GM23338 (cell line): ENCODE measurements at regions not wholly inside any gene's neighbourhood (a gene's known extent, or its start where the extent isn't known, plus 50 kb on each side); places are given as distances from the start of the nearest gene placed in this dataset.

Experiments used
- ATAC-seq: fragments of 200-7000 bp; cut with Tn5 transposase; 3 replicates; pipeline ENCODE4 v1.9.1; 2020
- DNase-seq: peaks from one replicate; pipeline ENCODE4 v3.0.0-alpha.2; 2015; ENCODE audit warnings: low spot score
- H2AFZ ChIP-seq: fragments of 200-600 bp; sonication (generic); 2 replicates; pipeline ENCODE4 v1.8.0; 2016; ENCODE audit warnings: antibody characterized with exemption, mild to moderate bottlenecking, moderate library complexity
- H3F3A ChIP-seq: fragments of 200-600 bp; sonication (generic); replicated peaks from 2 replicates; pipeline ENCODE4 v1.8.0; 2017; ENCODE audit warnings: antibody characterized with exemption, mixed run types, low read depth
- H3K27ac ChIP-seq: fragments of 200-600 bp; sonication (generic); 2 replicates; pipeline ENCODE4 v1.6.1; 2016; ENCODE audit warnings: low read depth
- H3K27me3 ChIP-seq: fragments of 200-600 bp; sonication (generic); 2 replicates; pipeline ENCODE4 v1.8.0; 2016; ENCODE audit warnings: mild to moderate bottlenecking, mixed run types, moderate library complexity; ENCODE audit not compliant: insufficient read depth
- H3K36me3 ChIP-seq: fragments of 200-600 bp; sonication (generic); 2 replicates; pipeline ENCODE4 v1.8.0; 2016; ENCODE audit warnings: mild to moderate bottlenecking; ENCODE audit not compliant: insufficient read depth
- H3K4me1 ChIP-seq: fragments of 200-600 bp; sonication (generic); 2 replicates; pipeline ENCODE4 v1.8.0; 2016; ENCODE audit warnings: mild to moderate bottlenecking, moderate library complexity; ENCODE audit not compliant: insufficient read depth
- H3K4me2 ChIP-seq: fragments of 200-600 bp; sonication (generic); 2 replicates; pipeline ENCODE4 v1.7.1; 2017; ENCODE audit warnings: mixed run types
- H3K4me3 ChIP-seq: fragments of 200-600 bp; sonication (generic); 2 replicates; pipeline ENCODE4 v1.6.1; 2016; ENCODE audit warnings: mixed run types
- H3K79me2 ChIP-seq: fragments of 200-600 bp; sonication (generic); replicated peaks from 2 replicates; pipeline ENCODE4 v1.8.0; 2017; ENCODE audit warnings: mild to moderate bottlenecking; ENCODE audit not compliant: insufficient read depth
- H3K9me2 ChIP-seq: fragments of 200-600 bp; sonication (generic); 2 replicates; pipeline ENCODE4 v1.8.0; 2017; ENCODE audit not compliant: insufficient read depth
- H4K20me1 ChIP-seq: fragments of 200-600 bp; sonication (generic); replicated peaks from 2 replicates; pipeline ENCODE4 v1.8.0; 2017; ENCODE audit warnings: mild to moderate bottlenecking; ENCODE audit not compliant: insufficient read depth
- H3K27ac Mint-ChIP-seq: 2 replicates; pipeline ENCODE4 v1.8.0; 2020; ENCODE audit warnings: inconsistent platforms, mild to moderate bottlenecking, moderate library complexity, mixed read lengths
- H3K27me3 Mint-ChIP-seq: 3 replicates; pipeline ENCODE4 v1.8.0; 2022; ENCODE audit warnings: low read depth, mild to moderate bottlenecking, moderate library complexity, mixed read lengths, inconsistent platforms; ENCODE audit not compliant: insufficient read depth, poor library complexity
- H3K36me3 Mint-ChIP-seq: 3 replicates; pipeline ENCODE4 v1.8.0; 2021; ENCODE audit warnings: low read depth, mild to moderate bottlenecking, inconsistent platforms, moderate library complexity, mixed read lengths
- H3K4me1 Mint-ChIP-seq: 3 replicates; pipeline ENCODE4 v1.8.0; 2020; ENCODE audit warnings: mild to moderate bottlenecking, inconsistent platforms, mixed read lengths
- H3K4me3 Mint-ChIP-seq: 3 replicates; pipeline ENCODE4 v1.8.0; 2021; ENCODE audit warnings: moderate library complexity, mild to moderate bottlenecking, inconsistent platforms, mixed read lengths
- H3K9me3 Mint-ChIP-seq: 3 replicates; pipeline ENCODE4 v1.8.0; 2020; ENCODE audit warnings: moderate library complexity, mild to moderate bottlenecking, inconsistent platforms, mixed read lengths
- EZH2 ChIP-seq: fragments of 200-600 bp; sonication (generic); IDR thresholded peaks from one replicate; pipeline ENCODE4 v1.8.0; 2017; ENCODE audit warnings: antibody characterized with exemption, mild to moderate bottlenecking, low read depth; ENCODE audit not compliant: unreplicated experiment
- EZH2phosphoT487 ChIP-seq: fragments of 200-600 bp; sonication (generic); IDR thresholded peaks from one replicate; pipeline ENCODE4 v1.8.1; 2018; ENCODE audit warnings: antibody characterized with exemption; ENCODE audit not compliant: unreplicated experiment
- NANOG ChIP-seq: IDR thresholded peaks from 2 replicates; pipeline ENCODE4 v1.6.1; 2016; ENCODE audit warnings: antibody characterized with exemption, borderline replicate concordance
- STAT1 ChIP-seq: IDR thresholded peaks from one replicate; pipeline ENCODE4 v1.6.1; 2016; ENCODE audit warnings: antibody characterized with exemption; ENCODE audit not compliant: unreplicated experiment
- ZNF114 ChIP-seq: fragments of 250-450 bp; sonication (Bioruptor Pico); IDR thresholded peaks from 2 replicates; pipeline ENCODE4 v1.5.0; 2020; ENCODE audit warnings: mild to moderate bottlenecking, moderate library complexity
- ZNF331 ChIP-seq: fragments of 250-450 bp; sonication (Bioruptor Pico); IDR thresholded peaks from 2 replicates; pipeline ENCODE4 v1.5.0; 2020; ENCODE audit warnings: low read depth, mild to moderate bottlenecking, moderate library complexity
- TF ChIP-seq, protein P1 (sequence below): IDR thresholded peaks from 2 replicates; pipeline ENCODE4 v1.6.1; 2016; ENCODE audit warnings: antibody characterized with exemption
- TF ChIP-seq, protein P2 (sequence below): fragments of 250-450 bp; sonication (Bioruptor Pico); IDR thresholded peaks from 2 replicates; pipeline ENCODE4 v1.5.0; 2020; ENCODE audit warnings: mild to moderate bottlenecking, moderate library complexity

DNA sequence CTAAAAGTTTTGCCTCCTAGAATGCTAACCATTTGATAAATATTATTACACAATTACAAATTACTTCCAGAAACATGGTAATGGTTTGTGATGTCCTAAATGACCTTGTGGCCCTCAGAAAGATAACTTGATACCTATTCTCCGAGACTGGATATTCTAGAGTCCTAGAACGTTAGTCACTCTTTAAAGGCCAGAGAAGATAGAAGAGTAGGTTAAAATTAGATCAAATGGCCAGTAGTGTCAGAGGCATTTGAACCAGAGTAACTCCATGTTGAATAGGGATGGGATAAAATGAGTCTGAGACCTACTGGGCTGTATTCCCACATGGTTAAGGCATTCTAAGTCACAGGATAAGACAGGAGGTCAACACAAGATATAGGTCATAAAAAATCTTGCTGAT is 96.6 kb upstream of the ADAMTS20 start:
- no peaks in the 10 kb centered on the region for H3F3A ChIP-seq
- no peak overlapping the region for H3K27ac ChIP-seq
- H4K20me1 ChIP-seq = no peaks in the 10 kb centered on the region
- DNase-seq (no peak), ATAC-seq (no peak)
- H3K27ac Mint-ChIP-seq = no peak overlapping the region
- no peaks in the 10 kb centered on the region for H3K27me3 Mint-ChIP-seq
- no peaks in the 10 kb centered on the region for H3K4me1 ChIP-seq
- no peak overlapping the region for H3K4me3 ChIP-seq
- H3K4me3 Mint-ChIP-seq = no peak overlapping the region
- H3K9me3 Mint-ChIP-seq = no peaks in the 10 kb centered on the region
- no peaks in the 10 kb centered on the region for H3K79me2 ChIP-seq
- H2AFZ ChIP-seq = no peak overlapping the region
- H3K27me3 ChIP-seq = no peaks in the 10 kb centered on the region
- no peak for TF ChIP-seq NANOG
- TF ChIP-seq STAT1 = no peak
- no peak for TF ChIP-seq EZH2
- TF ChIP-seq EZH2phosphoT487 = no peak
- TF ChIP-seq, protein P1, sequence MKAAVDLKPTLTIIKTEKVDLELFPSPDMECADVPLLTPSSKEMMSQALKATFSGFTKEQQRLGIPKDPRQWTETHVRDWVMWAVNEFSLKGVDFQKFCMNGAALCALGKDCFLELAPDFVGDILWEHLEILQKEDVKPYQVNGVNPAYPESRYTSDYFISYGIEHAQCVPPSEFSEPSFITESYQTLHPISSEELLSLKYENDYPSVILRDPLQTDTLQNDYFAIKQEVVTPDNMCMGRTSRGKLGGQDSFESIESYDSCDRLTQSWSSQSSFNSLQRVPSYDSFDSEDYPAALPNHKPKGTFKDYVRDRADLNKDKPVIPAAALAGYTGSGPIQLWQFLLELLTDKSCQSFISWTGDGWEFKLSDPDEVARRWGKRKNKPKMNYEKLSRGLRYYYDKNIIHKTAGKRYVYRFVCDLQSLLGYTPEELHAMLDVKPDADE = no peak
- TF ChIP-seq ZNF331 (CRISPR knock-in tag) = no peak
- TF ChIP-seq, protein P2, sequence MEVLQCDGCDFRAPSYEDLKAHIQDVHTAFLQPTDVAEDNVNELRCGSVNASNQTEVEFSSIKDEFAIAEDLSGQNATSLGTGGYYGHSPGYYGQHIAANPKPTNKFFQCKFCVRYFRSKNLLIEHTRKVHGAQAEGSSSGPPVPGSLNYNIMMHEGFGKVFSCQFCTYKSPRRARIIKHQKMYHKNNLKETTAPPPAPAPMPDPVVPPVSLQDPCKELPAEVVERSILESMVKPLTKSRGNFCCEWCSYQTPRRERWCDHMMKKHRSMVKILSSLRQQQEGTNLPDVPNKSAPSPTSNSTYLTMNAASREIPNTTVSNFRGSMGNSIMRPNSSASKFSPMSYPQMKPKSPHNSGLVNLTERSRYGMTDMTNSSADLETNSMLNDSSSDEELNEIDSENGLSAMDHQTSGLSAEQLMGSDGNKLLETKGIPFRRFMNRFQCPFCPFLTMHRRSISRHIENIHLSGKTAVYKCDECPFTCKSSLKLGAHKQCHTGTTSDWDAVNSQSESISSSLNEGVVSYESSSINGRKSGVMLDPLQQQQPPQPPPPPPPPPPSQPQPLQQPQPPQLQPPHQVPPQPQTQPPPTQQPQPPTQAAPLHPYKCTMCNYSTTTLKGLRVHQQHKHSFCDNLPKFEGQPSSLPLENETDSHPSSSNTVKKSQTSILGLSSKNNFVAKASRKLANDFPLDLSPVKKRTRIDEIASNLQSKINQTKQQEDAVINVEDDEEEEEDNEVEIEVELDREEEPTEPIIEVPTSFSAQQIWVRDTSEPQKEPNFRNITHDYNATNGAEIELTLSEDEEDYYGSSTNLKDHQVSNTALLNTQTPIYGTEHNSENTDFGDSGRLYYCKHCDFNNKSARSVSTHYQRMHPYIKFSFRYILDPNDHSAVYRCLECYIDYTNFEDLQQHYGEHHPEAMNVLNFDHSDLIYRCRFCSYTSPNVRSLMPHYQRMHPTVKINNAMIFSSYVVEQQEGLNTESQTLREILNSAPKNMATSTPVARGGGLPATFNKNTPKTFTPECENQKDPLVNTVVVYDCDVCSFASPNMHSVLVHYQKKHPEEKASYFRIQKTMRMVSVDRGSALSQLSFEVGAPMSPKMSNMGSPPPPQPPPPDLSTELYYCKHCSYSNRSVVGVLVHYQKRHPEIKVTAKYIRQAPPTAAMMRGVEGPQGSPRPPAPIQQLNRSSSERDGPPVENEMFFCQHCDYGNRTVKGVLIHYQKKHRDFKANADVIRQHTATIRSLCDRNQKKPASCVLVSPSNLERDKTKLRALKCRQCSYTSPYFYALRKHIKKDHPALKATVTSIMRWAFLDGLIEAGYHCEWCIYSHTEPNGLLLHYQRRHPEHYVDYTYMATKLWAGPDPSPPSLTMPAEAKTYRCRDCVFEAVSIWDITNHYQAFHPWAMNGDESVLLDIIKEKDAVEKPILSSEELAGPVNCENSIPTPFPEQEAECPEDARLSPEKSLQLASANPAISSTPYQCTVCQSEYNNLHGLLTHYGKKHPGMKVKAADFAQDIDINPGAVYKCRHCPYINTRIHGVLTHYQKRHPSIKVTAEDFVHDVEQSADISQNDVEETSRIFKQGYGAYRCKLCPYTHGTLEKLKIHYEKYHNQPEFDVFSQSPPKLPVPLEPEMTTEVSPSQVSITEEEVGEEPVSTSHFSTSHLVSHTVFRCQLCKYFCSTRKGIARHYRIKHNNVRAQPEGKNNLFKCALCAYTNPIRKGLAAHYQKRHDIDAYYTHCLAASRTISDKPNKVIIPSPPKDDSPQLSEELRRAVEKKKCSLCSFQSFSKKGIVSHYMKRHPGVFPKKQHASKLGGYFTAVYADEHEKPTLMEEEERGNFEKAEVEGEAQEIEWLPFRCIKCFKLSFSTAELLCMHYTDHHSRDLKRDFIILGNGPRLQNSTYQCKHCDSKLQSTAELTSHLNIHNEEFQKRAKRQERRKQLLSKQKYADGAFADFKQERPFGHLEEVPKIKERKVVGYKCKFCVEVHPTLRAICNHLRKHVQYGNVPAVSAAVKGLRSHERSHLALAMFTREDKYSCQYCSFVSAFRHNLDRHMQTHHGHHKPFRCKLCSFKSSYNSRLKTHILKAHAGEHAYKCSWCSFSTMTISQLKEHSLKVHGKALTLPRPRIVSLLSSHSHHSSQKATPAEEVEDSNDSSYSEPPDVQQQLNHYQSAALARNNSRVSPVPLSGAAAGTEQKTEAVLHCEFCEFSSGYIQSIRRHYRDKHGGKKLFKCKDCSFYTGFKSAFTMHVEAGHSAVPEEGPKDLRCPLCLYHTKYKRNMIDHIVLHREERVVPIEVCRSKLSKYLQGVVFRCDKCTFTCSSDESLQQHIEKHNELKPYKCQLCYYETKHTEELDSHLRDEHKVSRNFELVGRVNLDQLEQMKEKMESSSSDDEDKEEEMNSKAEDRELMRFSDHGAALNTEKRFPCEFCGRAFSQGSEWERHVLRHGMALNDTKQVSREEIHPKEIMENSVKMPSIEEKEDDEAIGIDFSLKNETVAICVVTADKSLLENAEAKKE = no peak
- no peak for TF ChIP-seq ZNF114
- H3K4me1 Mint-ChIP-seq = no peaks in the 10 kb centered on the region
- H3K36me3 ChIP-seq = no peaks in the 10 kb centered on the region
- H3K4me2 ChIP-seq = no peak overlapping the region
- no peaks in the 10 kb centered on the region for H3K9me2 ChIP-seq
- H3K36me3 Mint-ChIP-seq = no peaks in the 10 kb centered on the region
